ENCODE measurements at regions not wholly inside any gene's neighbourhood (a gene's known extent, or its start where the extent isn't known, plus 50 kb on each side); places are given as distances from the start of the nearest gene placed in this dataset.
"Not testable (repeated sequence)": the region's sequence is repeated elsewhere in the genome, so short reads cannot be mapped to it uniquely, and the experiment has no call there.

GRCh38 chr20:16801919-16802651 is 53.9 kb downstream of the OTOR start:
- DNase-seq, result peak; percentile 51

GRCh38 chr20:16802652-16802935 is 54.4 kb downstream of the OTOR start:
- no peak for DNase-seq

GRCh38 chr20:16803965-16804792 is 56.0 kb downstream of the OTOR start:
- peak; percentile 19 for DNase-seq

- no peak for DNase-seq
Measured at GRCh38 chr20:16804793-16805187, 56.6 kb downstream of the OTOR start.

- no peak for DNase-seq
Measured at GRCh38 chr20:16806061-16806460, 57.9 kb downstream of the OTOR start.

GRCh38 chr20:16806886-16807285 is 58.7 kb downstream of the OTOR start:
- DNase-seq, result no peak

GRCh38 chr20:16808796-16809195 is 60.6 kb downstream of the OTOR start:
- DNase-seq, result no peak

- DNase-seq, result no peak
Measured at GRCh38 chr20:16810216-16810615, 62.1 kb downstream of the OTOR start.

GRCh38 chr20:16816192-16816591 is 68.0 kb downstream of the OTOR start:
- DNase-seq, result no peak

- no peak for DNase-seq
Measured at GRCh38 chr20:16819483-16819882, 71.3 kb downstream of the OTOR start.

- DNase-seq, result peak; percentile 17
Measured at GRCh38 chr20:16821211-16822089, 73.3 kb downstream of the OTOR start.

GRCh38 chr20:16824664-16825063 is 76.5 kb downstream of the OTOR start:
- DNase-seq, result no peak

- DNase-seq, result no peak
Measured at GRCh38 chr20:16828666-16829305, 80.6 kb downstream of the OTOR start.

GRCh38 chr20:16835690-16836089 is 87.5 kb downstream of the OTOR start:
- DNase-seq, result not testable (repeated sequence)

GRCh38 chr20:16842486-16843120 is 94.4 kb downstream of the OTOR start:
- no peak for DNase-seq

- no peak for DNase-seq
Measured at GRCh38 chr20:16844406-16844805, 96.2 kb downstream of the OTOR start.

- DNase-seq, result no peak
Measured at GRCh38 chr20:16846006-16846405, 97.8 kb downstream of the OTOR start.

- no peak for DNase-seq
Measured at GRCh38 chr20:16848061-16848460, 99.9 kb downstream of the OTOR start.

- DNase-seq, result no peak
Measured at GRCh38 chr20:16848526-16848925, 100.4 kb downstream of the OTOR start.

GRCh38 chr20:16860914-16861313 is 112.8 kb downstream of the OTOR start:
- DNase-seq, result no peak

GRCh38 chr20:16861708-16862107 is 113.5 kb downstream of the OTOR start:
- DNase-seq, result no peak

- no peak for DNase-seq
Measured at GRCh38 chr20:16863303-16863702, 115.1 kb downstream of the OTOR start.
